GM23338 (cell line): ENCODE measurements at regions not wholly inside any gene's neighbourhood (a gene's known extent, or its start where the extent isn't known, plus 50 kb on each side); places are given as distances from the start of the nearest gene placed in this dataset.

Source experiments
- ATAC-seq: fragments of 200-7000 bp; cut with Tn5 transposase; 3 replicates; pipeline ENCODE4 v1.9.1; 2020
- DNase-seq: peaks from one replicate; pipeline ENCODE4 v3.0.0-alpha.2; 2015; ENCODE audit warnings: low spot score
- H2AFZ ChIP-seq: fragments of 200-600 bp; sonication (generic); 2 replicates; pipeline ENCODE4 v1.8.0; 2016; ENCODE audit warnings: antibody characterized with exemption, mild to moderate bottlenecking, moderate library complexity
- H3F3A ChIP-seq: fragments of 200-600 bp; sonication (generic); replicated peaks from 2 replicates; pipeline ENCODE4 v1.8.0; 2017; ENCODE audit warnings: antibody characterized with exemption, mixed run types, low read depth
- H3K27ac ChIP-seq: fragments of 200-600 bp; sonication (generic); 2 replicates; pipeline ENCODE4 v1.6.1; 2016; ENCODE audit warnings: low read depth
- H3K27me3 ChIP-seq: fragments of 200-600 bp; sonication (generic); 2 replicates; pipeline ENCODE4 v1.8.0; 2016; ENCODE audit warnings: mild to moderate bottlenecking, mixed run types, moderate library complexity; ENCODE audit not compliant: insufficient read depth
- H3K36me3 ChIP-seq: fragments of 200-600 bp; sonication (generic); 2 replicates; pipeline ENCODE4 v1.8.0; 2016; ENCODE audit warnings: mild to moderate bottlenecking; ENCODE audit not compliant: insufficient read depth
- H3K4me1 ChIP-seq: fragments of 200-600 bp; sonication (generic); 2 replicates; pipeline ENCODE4 v1.8.0; 2016; ENCODE audit warnings: mild to moderate bottlenecking, moderate library complexity; ENCODE audit not compliant: insufficient read depth
- H3K4me2 ChIP-seq: fragments of 200-600 bp; sonication (generic); 2 replicates; pipeline ENCODE4 v1.7.1; 2017; ENCODE audit warnings: mixed run types
- H3K4me3 ChIP-seq: fragments of 200-600 bp; sonication (generic); 2 replicates; pipeline ENCODE4 v1.6.1; 2016; ENCODE audit warnings: mixed run types
- H3K79me2 ChIP-seq: fragments of 200-600 bp; sonication (generic); replicated peaks from 2 replicates; pipeline ENCODE4 v1.8.0; 2017; ENCODE audit warnings: mild to moderate bottlenecking; ENCODE audit not compliant: insufficient read depth
- H3K9me2 ChIP-seq: fragments of 200-600 bp; sonication (generic); 2 replicates; pipeline ENCODE4 v1.8.0; 2017; ENCODE audit not compliant: insufficient read depth
- H4K20me1 ChIP-seq: fragments of 200-600 bp; sonication (generic); replicated peaks from 2 replicates; pipeline ENCODE4 v1.8.0; 2017; ENCODE audit warnings: mild to moderate bottlenecking; ENCODE audit not compliant: insufficient read depth
- H3K27ac Mint-ChIP-seq: 2 replicates; pipeline ENCODE4 v1.8.0; 2020; ENCODE audit warnings: inconsistent platforms, mild to moderate bottlenecking, moderate library complexity, mixed read lengths
- H3K27me3 Mint-ChIP-seq: 3 replicates; pipeline ENCODE4 v1.8.0; 2022; ENCODE audit warnings: low read depth, mild to moderate bottlenecking, moderate library complexity, mixed read lengths, inconsistent platforms; ENCODE audit not compliant: insufficient read depth, poor library complexity
- H3K36me3 Mint-ChIP-seq: 3 replicates; pipeline ENCODE4 v1.8.0; 2021; ENCODE audit warnings: low read depth, mild to moderate bottlenecking, inconsistent platforms, moderate library complexity, mixed read lengths
- H3K4me1 Mint-ChIP-seq: 3 replicates; pipeline ENCODE4 v1.8.0; 2020; ENCODE audit warnings: mild to moderate bottlenecking, inconsistent platforms, mixed read lengths
- H3K4me3 Mint-ChIP-seq: 3 replicates; pipeline ENCODE4 v1.8.0; 2021; ENCODE audit warnings: moderate library complexity, mild to moderate bottlenecking, inconsistent platforms, mixed read lengths
- H3K9me3 Mint-ChIP-seq: 3 replicates; pipeline ENCODE4 v1.8.0; 2020; ENCODE audit warnings: moderate library complexity, mild to moderate bottlenecking, inconsistent platforms, mixed read lengths
- EZH2 ChIP-seq: fragments of 200-600 bp; sonication (generic); IDR thresholded peaks from one replicate; pipeline ENCODE4 v1.8.0; 2017; ENCODE audit warnings: antibody characterized with exemption, mild to moderate bottlenecking, low read depth; ENCODE audit not compliant: unreplicated experiment
- EZH2phosphoT487 ChIP-seq: fragments of 200-600 bp; sonication (generic); IDR thresholded peaks from one replicate; pipeline ENCODE4 v1.8.1; 2018; ENCODE audit warnings: antibody characterized with exemption; ENCODE audit not compliant: unreplicated experiment
- JUNB ChIP-seq: IDR thresholded peaks from one replicate; pipeline ENCODE4 v1.6.1; 2016; ENCODE audit warnings: antibody characterized with exemption; ENCODE audit not compliant: unreplicated experiment
- POLR2AphosphoS5 ChIP-seq: IDR thresholded peaks from 2 replicates; pipeline ENCODE4 v1.6.1; 2016; ENCODE audit warnings: antibody characterized with exemption, low read depth
- ZNF114 ChIP-seq: fragments of 250-450 bp; sonication (Bioruptor Pico); IDR thresholded peaks from 2 replicates; pipeline ENCODE4 v1.5.0; 2020; ENCODE audit warnings: mild to moderate bottlenecking, moderate library complexity
- ZNF331 ChIP-seq: fragments of 250-450 bp; sonication (Bioruptor Pico); IDR thresholded peaks from 2 replicates; pipeline ENCODE4 v1.5.0; 2020; ENCODE audit warnings: low read depth, mild to moderate bottlenecking, moderate library complexity
- TF ChIP-seq, protein P1 (sequence below): fragments of 250-450 bp; sonication (Bioruptor Pico); IDR thresholded peaks from 2 replicates; pipeline ENCODE4 v1.5.0; 2020; ENCODE audit warnings: mild to moderate bottlenecking, moderate library complexity
- TF ChIP-seq, protein P2 (sequence below), 2 experiments: fragments of 200-600 bp in 1 of 2; sonication (generic) in 1 of 2; conservative IDR thresholded peaks; 2 replicates each; pipeline versions ENCODE4 v1.5.1 to v1.6.1; 2016 to 2017; ENCODE audit warnings: antibody characterized with exemption in 2 of 2, low read depth in 2 of 2, mild to moderate bottlenecking in 2 of 2, moderate library complexity in 1 of 2
- TF ChIP-seq, protein P3 (sequence below): IDR thresholded peaks from one replicate; pipeline ENCODE4 v1.6.1; 2018; ENCODE audit warnings: antibody characterized with exemption; ENCODE audit not compliant: unreplicated experiment
- TF ChIP-seq, protein P4 (sequence below): IDR thresholded peaks from 2 replicates; pipeline ENCODE4 v1.6.1; 2016; ENCODE audit warnings: antibody characterized with exemption

DNA sequence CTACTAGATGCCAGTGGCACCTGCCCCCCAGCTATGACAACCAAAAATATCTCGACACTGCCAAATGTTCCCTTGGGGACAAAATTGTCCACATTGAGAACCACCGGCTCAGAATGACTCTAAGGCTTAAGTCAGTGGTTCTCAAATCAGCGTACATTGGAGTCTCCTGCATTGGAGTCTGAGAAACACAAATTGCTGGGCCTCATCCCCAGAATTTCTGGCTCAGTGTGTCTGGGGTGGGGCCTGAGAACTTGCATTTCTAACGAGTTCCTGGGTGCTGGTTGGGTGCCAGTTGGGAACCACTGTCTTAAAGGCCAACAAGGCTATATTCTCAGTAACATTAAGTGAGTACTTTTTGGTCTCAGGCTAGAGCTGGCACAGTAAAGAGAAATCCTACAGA is 77.7 kb upstream of the GADD45A start:
- Histone ChIP-seq H3K27ac (no peak overlapping the region), H3K79me2 (no peaks in the 10 kb centered on the region), H4K20me1 (no peaks in the 10 kb centered on the region), H3K9me2 (no peaks in the 10 kb centered on the region), H3K4me1 (no peaks in the 10 kb centered on the region), H3F3A (no peaks in the 10 kb centered on the region), H3K27me3 (no peaks in the 10 kb centered on the region), H2AFZ (no peak overlapping the region), H3K36me3 (no peaks in the 10 kb centered on the region), H3K4me3 (no peak overlapping the region), H3K4me2 (no peak overlapping the region)
- TF ChIP-seq POLR2AphosphoS5 (no peak), ZNF331 (CRISPR knock-in tag) (no peak), EZH2 (no peak), ZNF114 (CRISPR knock-in tag) (no peak), JUNB (no peak), EZH2phosphoT487 (no peak)
- TF ChIP-seq, protein P1, sequence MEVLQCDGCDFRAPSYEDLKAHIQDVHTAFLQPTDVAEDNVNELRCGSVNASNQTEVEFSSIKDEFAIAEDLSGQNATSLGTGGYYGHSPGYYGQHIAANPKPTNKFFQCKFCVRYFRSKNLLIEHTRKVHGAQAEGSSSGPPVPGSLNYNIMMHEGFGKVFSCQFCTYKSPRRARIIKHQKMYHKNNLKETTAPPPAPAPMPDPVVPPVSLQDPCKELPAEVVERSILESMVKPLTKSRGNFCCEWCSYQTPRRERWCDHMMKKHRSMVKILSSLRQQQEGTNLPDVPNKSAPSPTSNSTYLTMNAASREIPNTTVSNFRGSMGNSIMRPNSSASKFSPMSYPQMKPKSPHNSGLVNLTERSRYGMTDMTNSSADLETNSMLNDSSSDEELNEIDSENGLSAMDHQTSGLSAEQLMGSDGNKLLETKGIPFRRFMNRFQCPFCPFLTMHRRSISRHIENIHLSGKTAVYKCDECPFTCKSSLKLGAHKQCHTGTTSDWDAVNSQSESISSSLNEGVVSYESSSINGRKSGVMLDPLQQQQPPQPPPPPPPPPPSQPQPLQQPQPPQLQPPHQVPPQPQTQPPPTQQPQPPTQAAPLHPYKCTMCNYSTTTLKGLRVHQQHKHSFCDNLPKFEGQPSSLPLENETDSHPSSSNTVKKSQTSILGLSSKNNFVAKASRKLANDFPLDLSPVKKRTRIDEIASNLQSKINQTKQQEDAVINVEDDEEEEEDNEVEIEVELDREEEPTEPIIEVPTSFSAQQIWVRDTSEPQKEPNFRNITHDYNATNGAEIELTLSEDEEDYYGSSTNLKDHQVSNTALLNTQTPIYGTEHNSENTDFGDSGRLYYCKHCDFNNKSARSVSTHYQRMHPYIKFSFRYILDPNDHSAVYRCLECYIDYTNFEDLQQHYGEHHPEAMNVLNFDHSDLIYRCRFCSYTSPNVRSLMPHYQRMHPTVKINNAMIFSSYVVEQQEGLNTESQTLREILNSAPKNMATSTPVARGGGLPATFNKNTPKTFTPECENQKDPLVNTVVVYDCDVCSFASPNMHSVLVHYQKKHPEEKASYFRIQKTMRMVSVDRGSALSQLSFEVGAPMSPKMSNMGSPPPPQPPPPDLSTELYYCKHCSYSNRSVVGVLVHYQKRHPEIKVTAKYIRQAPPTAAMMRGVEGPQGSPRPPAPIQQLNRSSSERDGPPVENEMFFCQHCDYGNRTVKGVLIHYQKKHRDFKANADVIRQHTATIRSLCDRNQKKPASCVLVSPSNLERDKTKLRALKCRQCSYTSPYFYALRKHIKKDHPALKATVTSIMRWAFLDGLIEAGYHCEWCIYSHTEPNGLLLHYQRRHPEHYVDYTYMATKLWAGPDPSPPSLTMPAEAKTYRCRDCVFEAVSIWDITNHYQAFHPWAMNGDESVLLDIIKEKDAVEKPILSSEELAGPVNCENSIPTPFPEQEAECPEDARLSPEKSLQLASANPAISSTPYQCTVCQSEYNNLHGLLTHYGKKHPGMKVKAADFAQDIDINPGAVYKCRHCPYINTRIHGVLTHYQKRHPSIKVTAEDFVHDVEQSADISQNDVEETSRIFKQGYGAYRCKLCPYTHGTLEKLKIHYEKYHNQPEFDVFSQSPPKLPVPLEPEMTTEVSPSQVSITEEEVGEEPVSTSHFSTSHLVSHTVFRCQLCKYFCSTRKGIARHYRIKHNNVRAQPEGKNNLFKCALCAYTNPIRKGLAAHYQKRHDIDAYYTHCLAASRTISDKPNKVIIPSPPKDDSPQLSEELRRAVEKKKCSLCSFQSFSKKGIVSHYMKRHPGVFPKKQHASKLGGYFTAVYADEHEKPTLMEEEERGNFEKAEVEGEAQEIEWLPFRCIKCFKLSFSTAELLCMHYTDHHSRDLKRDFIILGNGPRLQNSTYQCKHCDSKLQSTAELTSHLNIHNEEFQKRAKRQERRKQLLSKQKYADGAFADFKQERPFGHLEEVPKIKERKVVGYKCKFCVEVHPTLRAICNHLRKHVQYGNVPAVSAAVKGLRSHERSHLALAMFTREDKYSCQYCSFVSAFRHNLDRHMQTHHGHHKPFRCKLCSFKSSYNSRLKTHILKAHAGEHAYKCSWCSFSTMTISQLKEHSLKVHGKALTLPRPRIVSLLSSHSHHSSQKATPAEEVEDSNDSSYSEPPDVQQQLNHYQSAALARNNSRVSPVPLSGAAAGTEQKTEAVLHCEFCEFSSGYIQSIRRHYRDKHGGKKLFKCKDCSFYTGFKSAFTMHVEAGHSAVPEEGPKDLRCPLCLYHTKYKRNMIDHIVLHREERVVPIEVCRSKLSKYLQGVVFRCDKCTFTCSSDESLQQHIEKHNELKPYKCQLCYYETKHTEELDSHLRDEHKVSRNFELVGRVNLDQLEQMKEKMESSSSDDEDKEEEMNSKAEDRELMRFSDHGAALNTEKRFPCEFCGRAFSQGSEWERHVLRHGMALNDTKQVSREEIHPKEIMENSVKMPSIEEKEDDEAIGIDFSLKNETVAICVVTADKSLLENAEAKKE (CRISPR knock-in tag), result no peak
- TF ChIP-seq, protein P2, sequence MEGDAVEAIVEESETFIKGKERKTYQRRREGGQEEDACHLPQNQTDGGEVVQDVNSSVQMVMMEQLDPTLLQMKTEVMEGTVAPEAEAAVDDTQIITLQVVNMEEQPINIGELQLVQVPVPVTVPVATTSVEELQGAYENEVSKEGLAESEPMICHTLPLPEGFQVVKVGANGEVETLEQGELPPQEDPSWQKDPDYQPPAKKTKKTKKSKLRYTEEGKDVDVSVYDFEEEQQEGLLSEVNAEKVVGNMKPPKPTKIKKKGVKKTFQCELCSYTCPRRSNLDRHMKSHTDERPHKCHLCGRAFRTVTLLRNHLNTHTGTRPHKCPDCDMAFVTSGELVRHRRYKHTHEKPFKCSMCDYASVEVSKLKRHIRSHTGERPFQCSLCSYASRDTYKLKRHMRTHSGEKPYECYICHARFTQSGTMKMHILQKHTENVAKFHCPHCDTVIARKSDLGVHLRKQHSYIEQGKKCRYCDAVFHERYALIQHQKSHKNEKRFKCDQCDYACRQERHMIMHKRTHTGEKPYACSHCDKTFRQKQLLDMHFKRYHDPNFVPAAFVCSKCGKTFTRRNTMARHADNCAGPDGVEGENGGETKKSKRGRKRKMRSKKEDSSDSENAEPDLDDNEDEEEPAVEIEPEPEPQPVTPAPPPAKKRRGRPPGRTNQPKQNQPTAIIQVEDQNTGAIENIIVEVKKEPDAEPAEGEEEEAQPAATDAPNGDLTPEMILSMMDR (conservative IDR thresholded peaks at IDR 0.05; ENCODE audit: low read depth in 2 of 2), result no peak
- TF ChIP-seq, protein P3, sequence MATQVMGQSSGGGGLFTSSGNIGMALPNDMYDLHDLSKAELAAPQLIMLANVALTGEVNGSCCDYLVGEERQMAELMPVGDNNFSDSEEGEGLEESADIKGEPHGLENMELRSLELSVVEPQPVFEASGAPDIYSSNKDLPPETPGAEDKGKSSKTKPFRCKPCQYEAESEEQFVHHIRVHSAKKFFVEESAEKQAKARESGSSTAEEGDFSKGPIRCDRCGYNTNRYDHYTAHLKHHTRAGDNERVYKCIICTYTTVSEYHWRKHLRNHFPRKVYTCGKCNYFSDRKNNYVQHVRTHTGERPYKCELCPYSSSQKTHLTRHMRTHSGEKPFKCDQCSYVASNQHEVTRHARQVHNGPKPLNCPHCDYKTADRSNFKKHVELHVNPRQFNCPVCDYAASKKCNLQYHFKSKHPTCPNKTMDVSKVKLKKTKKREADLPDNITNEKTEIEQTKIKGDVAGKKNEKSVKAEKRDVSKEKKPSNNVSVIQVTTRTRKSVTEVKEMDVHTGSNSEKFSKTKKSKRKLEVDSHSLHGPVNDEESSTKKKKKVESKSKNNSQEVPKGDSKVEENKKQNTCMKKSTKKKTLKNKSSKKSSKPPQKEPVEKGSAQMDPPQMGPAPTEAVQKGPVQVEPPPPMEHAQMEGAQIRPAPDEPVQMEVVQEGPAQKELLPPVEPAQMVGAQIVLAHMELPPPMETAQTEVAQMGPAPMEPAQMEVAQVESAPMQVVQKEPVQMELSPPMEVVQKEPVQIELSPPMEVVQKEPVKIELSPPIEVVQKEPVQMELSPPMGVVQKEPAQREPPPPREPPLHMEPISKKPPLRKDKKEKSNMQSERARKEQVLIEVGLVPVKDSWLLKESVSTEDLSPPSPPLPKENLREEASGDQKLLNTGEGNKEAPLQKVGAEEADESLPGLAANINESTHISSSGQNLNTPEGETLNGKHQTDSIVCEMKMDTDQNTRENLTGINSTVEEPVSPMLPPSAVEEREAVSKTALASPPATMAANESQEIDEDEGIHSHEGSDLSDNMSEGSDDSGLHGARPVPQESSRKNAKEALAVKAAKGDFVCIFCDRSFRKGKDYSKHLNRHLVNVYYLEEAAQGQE, result no peak
- TF ChIP-seq, protein P4, sequence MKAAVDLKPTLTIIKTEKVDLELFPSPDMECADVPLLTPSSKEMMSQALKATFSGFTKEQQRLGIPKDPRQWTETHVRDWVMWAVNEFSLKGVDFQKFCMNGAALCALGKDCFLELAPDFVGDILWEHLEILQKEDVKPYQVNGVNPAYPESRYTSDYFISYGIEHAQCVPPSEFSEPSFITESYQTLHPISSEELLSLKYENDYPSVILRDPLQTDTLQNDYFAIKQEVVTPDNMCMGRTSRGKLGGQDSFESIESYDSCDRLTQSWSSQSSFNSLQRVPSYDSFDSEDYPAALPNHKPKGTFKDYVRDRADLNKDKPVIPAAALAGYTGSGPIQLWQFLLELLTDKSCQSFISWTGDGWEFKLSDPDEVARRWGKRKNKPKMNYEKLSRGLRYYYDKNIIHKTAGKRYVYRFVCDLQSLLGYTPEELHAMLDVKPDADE, result no peak
- Mint-ChIP-seq H3K36me3 (no peaks in the 10 kb centered on the region), H3K27ac (no peak overlapping the region), H3K4me1 (peaks cover 2% of the 10 kb centered on the region; the same call in 1 of the 3 replicates), H3K4me3 (no peak overlapping the region), H3K9me3 (no peaks in the 10 kb centered on the region), H3K27me3 (peaks cover 4% of the 10 kb centered on the region)
- DNase-seq (no peak), ATAC-seq (no peak)
